Erythroblast (primary cell): ENCODE measurements at regions not wholly inside any gene's neighbourhood (a gene's known extent, or its start where the extent isn't known, plus 50 kb on each side); places are given as distances from the start of the nearest gene placed in this dataset.

Experiments
- GATA1 ChIP-seq: IDR thresholded peaks from 2 replicates; pipeline ENCODE4 v1.6.1; 2011; ENCODE audit warnings: low read depth, mild to moderate bottlenecking, control low read depth, low read length, moderate library complexity
- POLR2A ChIP-seq: IDR thresholded peaks from 2 replicates; pipeline ENCODE4 v1.6.1; 2011; ENCODE audit warnings: mild to moderate bottlenecking, low read length

GRCh38 chr16:63481060-63481459, 1444.8 kb upstream of the CDH8 start:
- TF ChIP-seq POLR2A (no peak), GATA1 (no peak)
